Astrocyte (in vitro differentiated cells and primary cell): ENCODE measurements at regions not wholly inside any gene's neighbourhood (a gene's known extent, or its start where the extent isn't known, plus 50 kb on each side); places are given as distances from the start of the nearest gene placed in this dataset.

Source experiments
- CTCF ChIP-seq: IDR thresholded peaks from 2 replicates; pipeline ENCODE4 v1.5.1; 2011; ENCODE audit warnings: low read depth, mild to moderate bottlenecking, inconsistent platforms, low read length, moderate library complexity; ENCODE audit not compliant: insufficient read depth
- EZH2 ChIP-seq: IDR thresholded peaks from 2 replicates; pipeline ENCODE4 v1.6.1; 2012; ENCODE audit warnings: mild to moderate bottlenecking, low read length, inconsistent platforms; ENCODE audit not compliant: insufficient read depth

- TF ChIP-seq CTCF = no peak
- TF ChIP-seq EZH2 = no peak
Observed at GRCh38 chr18:28363124-28363523, 186.2 kb upstream of the CDH2 start.
